Small intestine (tissue), 7 donors: ENCODE measurements at regions not wholly inside any gene's neighbourhood (a gene's known extent, or its start where the extent isn't known, plus 50 kb on each side); places are given as distances from the start of the nearest gene placed in this dataset.

Experiments used
- DNase-seq, 2 donors: peaks; one replicate each; pipeline versions ENCODE4 v3.0.0 to v3.0.0-alpha.2; 2013
- FAIRE-seq: peaks from 2 replicates; lab custom pipeline; 2012; peaks lifted over from hg19 to GRCh38; lab: Jason Lieb, UNC
- H3K27ac ChIP-seq, 3 donors: one replicate each; pipeline ENCODE4 v1.5.1; 2013; ENCODE audit warnings: low read length in 2 of 3, mild to moderate bottlenecking in 2 of 3, control low read depth in 1 of 3, inconsistent platforms in 1 of 3, low read depth in 1 of 3, moderate library complexity in 1 of 3
- H3K27me3 ChIP-seq, 3 donors: one replicate each; pipeline ENCODE4 v1.6.1; 2013; ENCODE audit warnings: low read length in 3 of 3, inconsistent platforms in 1 of 3; ENCODE audit not compliant: control insufficient read depth in 3 of 3, insufficient read depth in 3 of 3
- H3K36me3 ChIP-seq, 3 donors: one replicate each; pipeline ENCODE4 v1.6.1; 2013; ENCODE audit warnings: low read length in 3 of 3, inconsistent platforms in 1 of 3, low read depth in 1 of 3, mild to moderate bottlenecking in 1 of 3, moderate library complexity in 1 of 3; ENCODE audit not compliant: control insufficient read depth in 3 of 3, insufficient read depth in 2 of 3
- H3K4me1 ChIP-seq, 3 donors: one replicate each; pipeline ENCODE4 v1.6.1; 2013; ENCODE audit warnings: low read length in 2 of 3, inconsistent platforms in 1 of 3, low read depth in 1 of 3, mild to moderate bottlenecking in 1 of 3, moderate library complexity in 1 of 3; ENCODE audit not compliant: control insufficient read depth in 3 of 3, insufficient read depth in 2 of 3
- H3K4me3 ChIP-seq, 3 donors: one replicate each; pipeline ENCODE4 v1.5.1; 2013; ENCODE audit warnings: low read length in 3 of 3, control low read depth in 1 of 3, inconsistent platforms in 1 of 3, low read depth in 1 of 3, mild to moderate bottlenecking in 1 of 3, moderate library complexity in 1 of 3
- H3K9me3 ChIP-seq, 2 donors: one replicate each; pipeline ENCODE4 v1.6.1; 2013; ENCODE audit warnings: low read depth in 1 of 2, low read length in 1 of 2; ENCODE audit not compliant: control insufficient read depth in 2 of 2, insufficient read depth in 1 of 2
- WGBS, 3 donors: extraction: QIAGEN DNeasy Blood & Tissue Kit; methylation state at CpG; one replicate each; pipeline ENCODE4 v1.1.7; 2013; 5-methylcytosine and 5-hydroxymethylcytosine counted together
- donor health status: healthy with polysubstance abuse.
- donor health status: control.
- donor health status: control.
- donor health status: Bipolar disorder and iron deficiency.
- donor health status: healthy.

DNA sequence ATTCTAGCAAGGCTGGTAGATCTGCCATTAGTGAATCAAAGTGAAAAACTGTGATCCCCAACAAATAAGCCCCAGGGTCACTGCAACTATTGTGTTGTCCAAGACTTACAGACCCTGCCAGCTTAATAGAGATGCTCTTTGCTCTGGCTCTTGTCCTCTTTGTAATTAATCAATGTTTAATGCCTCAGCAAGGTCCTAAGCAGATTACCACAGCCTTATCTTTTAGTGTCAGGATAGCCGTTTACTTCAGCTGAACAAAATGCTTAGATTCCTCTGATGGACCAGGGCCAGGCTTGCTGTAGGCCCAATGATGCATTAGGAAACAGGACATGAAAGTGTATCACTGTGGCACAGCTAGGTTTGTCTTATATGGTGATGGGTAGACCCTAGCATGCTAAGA lies 353.3 kb downstream of the HACE1 start:
- Histone ChIP-seq H3K4me1 (no peaks in the 10 kb centered on the region), H3K9me3 (no peaks in the 10 kb centered on the region), H3K4me3 (no peak overlapping the region), H3K36me3 (no peaks in the 10 kb centered on the region), H3K27me3 (no peaks in the 10 kb centered on the region), H3K27ac (no peak overlapping the region)
- FAIRE-seq (no peak), DNase-seq (no peak)
- 24 to 51% (median 40%) methylated on average over 1 of the region's 1 CpG for WGBS, 3 donors

DNA sequence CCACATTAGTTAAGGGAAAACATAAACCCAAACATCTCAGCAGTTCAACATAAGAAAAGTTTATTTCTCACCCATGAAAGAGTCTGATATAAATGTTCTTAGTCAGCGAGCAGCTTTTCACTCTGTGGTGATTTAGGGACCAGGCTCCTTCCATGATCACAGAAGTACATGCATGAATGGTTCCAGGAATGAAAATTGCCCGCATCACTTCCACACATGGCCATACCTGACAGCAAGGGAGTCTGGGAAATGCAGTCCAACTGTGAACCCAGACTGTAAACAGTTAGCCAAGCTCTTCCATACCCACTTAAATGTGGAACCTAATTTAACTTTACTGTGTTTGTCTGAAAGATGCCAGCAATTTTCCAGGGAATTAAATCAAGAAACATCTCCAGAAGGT lies 353.9 kb downstream of the HACE1 start:
- no peak overlapping the region for H3K4me3 ChIP-seq
- no peak overlapping the region for H3K27ac ChIP-seq
- no peaks in the 10 kb centered on the region for H3K4me1 ChIP-seq
- 60 to 73% (median 61%) methylated on average over 2 of the region's 2 CpGs for WGBS, 3 donors
- FAIRE-seq = no peak
- H3K9me3 ChIP-seq = no peaks in the 10 kb centered on the region
- H3K36me3 ChIP-seq = no peaks in the 10 kb centered on the region
- no peak for DNase-seq
- no peaks in the 10 kb centered on the region for H3K27me3 ChIP-seq

DNA sequence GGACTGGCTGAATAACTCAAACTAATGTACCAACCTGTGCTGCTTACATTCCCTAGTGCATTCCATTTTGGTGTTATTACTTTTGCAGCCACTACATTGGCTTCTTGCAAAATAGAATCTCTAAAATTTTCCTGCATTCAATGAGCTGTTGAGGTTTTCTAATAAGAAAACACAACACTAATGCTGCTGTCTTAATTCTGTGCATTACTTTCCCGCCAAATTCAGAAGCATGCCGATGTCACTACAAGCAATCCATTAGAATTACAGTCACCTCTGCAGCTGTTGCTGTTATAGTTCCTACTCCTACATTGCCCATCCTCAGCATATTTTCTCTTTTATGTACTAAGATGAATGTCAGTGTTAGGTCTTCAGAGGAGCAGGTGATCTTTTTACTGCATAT lies 359.5 kb downstream of the HACE1 start:
- Histone ChIP-seq H3K4me3 (no peak overlapping the region), H3K27me3 (no peaks in the 10 kb centered on the region), H3K4me1 (no peaks in the 10 kb centered on the region), H3K27ac (no peak overlapping the region), H3K36me3 (no peaks in the 10 kb centered on the region), H3K9me3 (no peaks in the 10 kb centered on the region)
- DNase-seq = no peak
- no peak for FAIRE-seq
- 84 to 93% (median 89%) methylated on average over 2 of the region's 2 CpGs for WGBS, 3 donors

DNA sequence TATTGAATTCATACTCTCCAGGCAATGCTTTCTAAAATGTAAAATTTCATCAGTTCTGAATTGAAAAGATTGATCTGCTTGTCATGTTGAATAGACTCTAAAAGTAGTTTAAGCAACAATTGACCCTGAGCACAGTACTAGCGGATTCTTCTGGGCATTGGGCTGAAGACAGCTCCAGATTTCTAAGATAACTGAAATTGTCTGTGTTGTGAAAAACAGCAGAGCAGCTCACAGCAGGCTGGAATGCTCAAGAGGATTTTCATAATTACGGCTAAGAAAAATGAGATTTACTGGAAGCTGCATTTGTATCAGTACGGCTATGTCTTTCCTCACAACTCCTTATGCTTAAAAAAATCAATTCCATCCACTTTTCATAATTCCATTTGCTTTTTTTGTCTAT lies 373.7 kb downstream of the HACE1 start:
- no peak overlapping the region for H3K27ac ChIP-seq
- no peaks in the 10 kb centered on the region for H3K4me1 ChIP-seq
- H3K9me3 ChIP-seq = no peaks in the 10 kb centered on the region
- H3K4me3 ChIP-seq = no peak overlapping the region
- H3K27me3 ChIP-seq = no peaks in the 10 kb centered on the region
- WGBS, 3 donors = 62 to 85% (median 81%) methylated on average over 3 of the region's 3 CpGs
- no peaks in the 10 kb centered on the region for H3K36me3 ChIP-seq
- FAIRE-seq = no peak
- no peak for DNase-seq

DNA sequence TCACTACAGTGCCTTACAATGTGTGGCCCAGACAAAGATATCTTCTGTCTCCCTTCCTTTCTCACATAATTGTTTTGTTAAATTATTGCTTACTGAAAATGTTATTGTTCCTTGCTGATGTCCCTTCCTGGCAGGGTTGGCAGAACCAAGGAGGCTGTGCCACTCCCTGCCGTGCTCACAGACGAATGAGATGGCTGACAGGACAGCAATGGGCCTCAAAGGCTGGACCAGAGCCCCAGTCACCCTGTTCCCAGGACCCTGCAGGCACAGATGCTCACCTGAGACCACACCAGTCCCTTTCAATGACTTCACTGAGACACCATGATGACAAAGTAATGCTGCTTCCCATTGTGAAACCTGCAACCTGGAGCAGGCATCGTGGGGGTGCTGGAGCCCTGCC lies 375.1 kb downstream of the HACE1 start:
- Histone ChIP-seq H3K4me1 (no peaks in the 10 kb centered on the region), H3K27me3 (no peaks in the 10 kb centered on the region), H3K36me3 (no peaks in the 10 kb centered on the region), H3K27ac (no peak overlapping the region), H3K4me3 (no peak overlapping the region), H3K9me3 (no peaks in the 10 kb centered on the region)
- FAIRE-seq (no peak), DNase-seq (no peak)
- WGBS, 3 donors = 64 to 70% (median 70%) methylated on average over 3 of the region's 3 CpGs

DNA sequence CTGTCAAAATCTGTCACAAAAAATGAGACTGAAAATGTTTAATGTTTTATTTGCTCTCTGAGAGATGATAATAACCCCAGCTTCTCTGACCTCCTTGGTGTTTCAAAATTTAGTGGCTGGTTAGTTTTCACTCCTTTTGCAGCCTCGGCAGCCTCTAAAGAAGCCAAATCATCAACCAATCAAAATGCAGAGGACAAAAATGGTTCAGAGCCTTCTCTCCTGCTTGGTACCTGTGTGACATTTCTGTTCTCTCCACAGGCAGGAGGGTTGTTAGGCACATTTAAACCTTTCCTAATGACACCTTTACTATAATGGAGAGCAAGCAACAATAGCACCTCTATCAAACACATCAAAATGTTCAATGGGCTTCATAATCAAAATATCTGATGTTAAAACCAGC lies 375.5 kb downstream of the HACE1 start:
- 26 to 55% (median 47%) methylated on average over 1 of the region's 1 CpG for WGBS, 3 donors
- no peaks in the 10 kb centered on the region for H3K4me1 ChIP-seq

DNA sequence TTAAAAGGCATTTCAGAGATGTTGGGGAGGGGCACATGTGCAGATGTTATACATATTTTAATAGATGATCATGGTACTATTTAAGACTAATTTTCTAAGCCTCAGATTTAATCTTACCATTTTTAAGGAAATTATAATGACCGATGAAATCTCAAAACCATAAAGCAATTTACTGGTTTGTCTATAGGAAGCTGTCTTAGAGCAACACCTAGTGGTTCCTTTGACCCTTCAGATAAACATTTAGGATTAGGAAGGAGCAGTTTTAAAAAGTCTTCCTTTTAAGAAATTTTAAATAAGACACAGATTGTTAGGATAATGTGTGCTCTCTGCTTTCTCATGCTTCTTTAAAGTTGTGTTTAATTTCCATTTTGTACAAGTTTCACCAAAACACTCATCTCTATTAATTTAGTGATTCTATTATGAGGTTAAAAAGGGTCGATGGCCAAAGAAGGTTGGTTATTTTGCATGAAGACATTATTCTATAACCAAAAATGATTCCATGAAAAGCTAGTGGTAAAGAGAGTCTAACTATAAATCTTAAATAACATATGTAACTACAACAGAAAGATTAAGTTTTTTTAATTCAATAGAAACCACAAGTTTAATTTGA lies 376.4 kb downstream of the HACE1 start:
- H3K36me3 ChIP-seq = no peaks in the 10 kb centered on the region
- no peaks in the 10 kb centered on the region for H3K27me3 ChIP-seq
- H3K4me1 ChIP-seq = no peaks in the 10 kb centered on the region
- H3K27ac ChIP-seq = no peak overlapping the region
- 5 to 14% (median 14%) methylated on average over 2 of the region's 2 CpGs for WGBS, 3 donors
- no peak overlapping the region for H3K4me3 ChIP-seq
- DNase-seq (no peak), FAIRE-seq (no peak)
- no peaks in the 10 kb centered on the region for H3K9me3 ChIP-seq

More for the DNA sequence above, 375.5 kb downstream of the HACE1 start:
- FAIRE-seq (no peak), DNase-seq (no peak)
- H3K27me3 ChIP-seq = no peaks in the 10 kb centered on the region
- H3K9me3 ChIP-seq = no peaks in the 10 kb centered on the region
- H3K27ac ChIP-seq = no peak overlapping the region
- no peak overlapping the region for H3K4me3 ChIP-seq
- no peaks in the 10 kb centered on the region for H3K36me3 ChIP-seq

DNA sequence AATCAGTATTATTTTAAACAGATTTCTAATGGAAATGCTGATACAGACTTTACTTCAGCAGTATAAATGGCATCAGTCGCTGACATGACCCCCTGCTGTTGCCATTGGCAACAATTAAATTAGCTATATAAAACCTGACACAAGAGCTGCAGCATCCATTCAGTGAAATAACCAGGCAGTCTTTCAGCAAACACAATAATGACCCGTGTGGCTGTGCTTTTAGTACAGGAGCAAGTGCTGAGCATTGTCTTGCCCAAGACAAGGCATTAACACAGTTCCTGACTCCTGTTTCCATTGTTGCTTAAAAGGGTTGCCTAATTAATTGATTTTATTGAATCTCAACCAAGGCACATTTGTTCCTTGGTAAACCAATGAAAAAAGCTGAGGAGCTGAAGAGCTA lies 382.1 kb downstream of the HACE1 start:
- DNase-seq (no peak), FAIRE-seq (no peak)
- WGBS, 3 donors = 55 to 68% (median 61%) methylated on average over 2 of the region's 2 CpGs
- Histone ChIP-seq H3K9me3 (no peaks in the 10 kb centered on the region), H3K4me3 (no peak overlapping the region), H3K27ac (no peak overlapping the region), H3K4me1 (no peaks in the 10 kb centered on the region), H3K36me3 (no peaks in the 10 kb centered on the region), H3K27me3 (no peaks in the 10 kb centered on the region)

DNA sequence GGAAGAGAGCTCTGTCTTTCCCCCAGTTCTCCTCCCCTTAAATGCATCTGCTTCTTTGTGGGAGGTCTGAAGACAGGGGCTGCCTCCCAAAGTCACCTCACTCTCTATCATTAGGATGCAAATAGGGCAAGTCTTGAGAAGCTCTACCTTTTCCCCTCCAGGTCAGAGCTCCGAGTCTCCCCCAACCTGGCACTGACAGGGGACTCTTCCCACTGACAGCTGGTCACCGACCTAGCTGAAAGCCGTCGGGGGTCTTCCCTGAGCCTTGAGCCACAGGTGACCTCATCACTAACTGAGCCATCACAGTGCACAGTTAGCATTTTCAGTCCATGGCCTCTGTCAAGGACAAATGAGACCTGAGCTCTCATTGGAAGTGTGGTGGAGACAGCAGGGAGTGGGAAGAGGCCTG lies 386.7 kb downstream of the HACE1 start:
- Histone ChIP-seq H3K27me3 (no peaks in the 10 kb centered on the region), H3K4me3 (no peak overlapping the region), H3K4me1 (no peaks in the 10 kb centered on the region), H3K27ac (no peak overlapping the region), H3K9me3 (no peaks in the 10 kb centered on the region), H3K36me3 (no peaks in the 10 kb centered on the region)
- no peak for FAIRE-seq
- no peak for DNase-seq
- WGBS, 3 donors = 34 to 48% (median 38%) methylated on average over 4 of the region's 4 CpGs
